ENCODE measurements at regions not wholly inside any gene's neighbourhood (a gene's known extent, or its start where the extent isn't known, plus 50 kb on each side); places are given as distances from the start of the nearest gene placed in this dataset.

GRCh38 chr20:54941666-54942065 lies 466.3 kb downstream of the DOK5 start:
- TF ChIP-seq, protein P1, sequence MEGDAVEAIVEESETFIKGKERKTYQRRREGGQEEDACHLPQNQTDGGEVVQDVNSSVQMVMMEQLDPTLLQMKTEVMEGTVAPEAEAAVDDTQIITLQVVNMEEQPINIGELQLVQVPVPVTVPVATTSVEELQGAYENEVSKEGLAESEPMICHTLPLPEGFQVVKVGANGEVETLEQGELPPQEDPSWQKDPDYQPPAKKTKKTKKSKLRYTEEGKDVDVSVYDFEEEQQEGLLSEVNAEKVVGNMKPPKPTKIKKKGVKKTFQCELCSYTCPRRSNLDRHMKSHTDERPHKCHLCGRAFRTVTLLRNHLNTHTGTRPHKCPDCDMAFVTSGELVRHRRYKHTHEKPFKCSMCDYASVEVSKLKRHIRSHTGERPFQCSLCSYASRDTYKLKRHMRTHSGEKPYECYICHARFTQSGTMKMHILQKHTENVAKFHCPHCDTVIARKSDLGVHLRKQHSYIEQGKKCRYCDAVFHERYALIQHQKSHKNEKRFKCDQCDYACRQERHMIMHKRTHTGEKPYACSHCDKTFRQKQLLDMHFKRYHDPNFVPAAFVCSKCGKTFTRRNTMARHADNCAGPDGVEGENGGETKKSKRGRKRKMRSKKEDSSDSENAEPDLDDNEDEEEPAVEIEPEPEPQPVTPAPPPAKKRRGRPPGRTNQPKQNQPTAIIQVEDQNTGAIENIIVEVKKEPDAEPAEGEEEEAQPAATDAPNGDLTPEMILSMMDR (IDR thresholded peaks at IDR 0.05; ENCODE audit: low read length, missing control alignments): no peak
- DNase-seq (ENCODE audit: low read depth): no peak
- no peak overlapping the region for H3K4me3 ChIP-seq (replicated peaks; ENCODE audit: low read depth, low read length)

DNA sequence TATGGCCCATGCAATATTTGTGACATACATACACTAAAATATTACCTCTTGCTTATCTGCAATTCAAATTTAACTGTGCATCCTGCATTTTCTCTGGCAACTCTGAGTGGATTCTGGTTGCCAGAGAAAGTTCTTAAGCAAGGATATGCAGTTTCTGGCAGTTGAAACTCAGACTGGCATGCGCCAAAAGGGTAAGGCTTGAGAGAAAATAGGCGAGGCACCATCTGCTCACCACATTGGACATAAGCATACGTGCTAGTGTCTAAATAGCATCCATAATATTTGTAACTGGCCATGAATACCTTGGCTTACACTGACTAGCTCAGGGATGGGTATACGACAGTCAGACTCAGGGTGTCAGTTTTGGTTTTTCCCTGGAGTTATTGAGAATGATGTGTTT lies 465.1 kb downstream of the DOK5 start:
- H3K4me3 ChIP-seq (replicated peaks; ENCODE audit: low read depth, low read length): no peak overlapping the region
- TF ChIP-seq, protein P1 (IDR thresholded peaks at IDR 0.05; ENCODE audit: low read length, missing control alignments): no peak
- DNase-seq (ENCODE audit: low read depth): no peak

DNA sequence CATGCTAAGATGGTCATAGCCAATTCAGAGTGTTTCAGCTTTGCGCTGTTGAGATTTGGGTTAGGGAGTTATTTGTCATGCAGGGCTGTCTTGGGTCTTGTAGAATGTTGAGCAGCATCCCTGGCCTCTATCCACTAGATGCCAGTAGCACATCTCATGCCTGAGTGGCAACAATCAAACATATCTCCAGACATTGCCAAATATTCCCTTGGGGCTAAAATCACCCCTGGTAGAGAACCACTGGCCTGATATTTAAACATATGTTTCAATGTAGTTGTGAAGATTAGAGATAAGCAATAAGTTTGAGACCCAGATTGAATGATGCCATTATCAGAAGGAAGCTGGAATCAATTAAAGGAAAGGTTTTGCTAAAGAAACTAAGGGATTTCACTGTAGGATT lies 463.3 kb downstream of the DOK5 start:
- no peak for DNase-seq (ENCODE audit: low read depth)
- TF ChIP-seq, protein P1 (IDR thresholded peaks at IDR 0.05; ENCODE audit: low read length, missing control alignments): no peak

DNA sequence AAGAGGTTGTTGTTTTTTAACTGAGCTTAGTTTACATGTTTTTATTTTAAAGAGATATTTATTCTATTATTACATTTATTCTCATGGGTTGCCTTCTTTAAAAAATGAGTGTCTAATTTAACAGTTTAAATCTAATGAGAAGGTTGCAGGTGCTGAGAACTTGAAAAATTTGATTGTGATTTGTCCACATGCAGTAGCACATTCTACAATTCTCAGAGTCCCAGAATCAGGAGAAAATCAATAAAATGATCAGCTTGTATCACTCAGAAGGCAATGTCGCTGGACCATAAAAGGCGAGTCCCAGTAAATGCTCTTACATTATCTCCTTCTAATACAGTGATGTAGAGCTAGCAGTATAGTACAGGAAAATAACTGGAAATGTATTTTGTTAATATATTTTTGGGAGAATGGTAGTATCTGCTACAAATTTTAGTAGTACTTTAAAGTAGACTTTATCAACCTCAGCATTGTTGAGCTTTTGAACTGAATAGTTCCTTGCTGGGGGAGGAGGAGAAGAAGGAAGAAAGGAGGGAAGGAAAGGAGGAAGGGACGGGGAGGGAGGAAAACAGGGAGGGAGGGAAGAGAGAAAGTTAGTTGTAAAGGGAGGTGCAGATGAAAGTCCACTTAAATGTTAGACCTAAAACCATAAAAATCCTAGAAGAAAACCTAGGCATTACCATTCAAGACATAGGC lies 458.0 kb downstream of the DOK5 start:
- TF ChIP-seq, protein P1 (IDR thresholded peaks at IDR 0.05; ENCODE audit: low read length, missing control alignments): no peak
- H3K4me3 ChIP-seq (replicated peaks; ENCODE audit: low read depth, low read length): no peak overlapping the region
- no peak for DNase-seq (ENCODE audit: low read depth)

More for the DNA sequence above, 463.3 kb downstream of the DOK5 start:
- H3K4me3 ChIP-seq (replicated peaks; ENCODE audit: low read depth, low read length): no peak overlapping the region

GRCh38 chr20:54929191-54929590 lies 453.8 kb downstream of the DOK5 start:
- TF ChIP-seq, protein P1 (IDR thresholded peaks at IDR 0.05; ENCODE audit: low read length, missing control alignments): no peak
- DNase-seq (ENCODE audit: low read depth): no peak
- no peak overlapping the region for H3K4me3 ChIP-seq (replicated peaks; ENCODE audit: low read depth, low read length)

DNA sequence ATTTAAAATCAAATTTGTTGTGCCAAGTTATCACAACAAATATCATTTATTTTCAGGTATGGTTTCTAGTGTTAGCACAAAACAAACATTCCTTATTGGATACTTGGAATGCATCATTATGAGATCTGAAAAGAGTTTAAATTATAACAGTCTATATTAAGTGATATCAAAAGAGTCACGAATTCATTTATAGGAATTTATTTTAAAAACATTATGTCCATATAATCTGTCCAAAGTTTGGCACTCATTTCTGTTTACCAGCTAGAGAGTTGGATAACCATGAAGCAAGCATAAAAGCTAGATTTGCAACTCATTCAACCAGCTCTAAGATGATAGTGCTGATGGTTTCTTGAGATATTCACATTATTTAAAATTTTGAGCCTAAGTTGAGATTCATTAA lies 453.2 kb downstream of the DOK5 start:
- H3K4me3 ChIP-seq (replicated peaks; ENCODE audit: low read depth, low read length): no peak overlapping the region
- TF ChIP-seq, protein P1 (IDR thresholded peaks at IDR 0.05; ENCODE audit: low read length, missing control alignments): no peak
- DNase-seq (ENCODE audit: low read depth): no peak

- no peak for DNase-seq (ENCODE audit: low read depth)
- TF ChIP-seq, protein P1 (IDR thresholded peaks at IDR 0.05; ENCODE audit: low read length, missing control alignments): no peak
- H3K4me3 ChIP-seq (replicated peaks; ENCODE audit: low read depth, low read length): no peak overlapping the region
Measured at GRCh38 chr20:54922636-54923035, 447.2 kb downstream of the DOK5 start.
